SK-N-SH (cell line): ENCODE measurements at regions not wholly inside any gene's neighbourhood (a gene's known extent, or its start where the extent isn't known, plus 50 kb on each side); places are given as distances from the start of the nearest gene placed in this dataset.

ENCODE experiments used
- CTCF ChIA-PET: fragments of 300-600, 350-600 bp; formaldehyde crosslinking; extraction: SDS; loops from one replicate; lab custom pipeline; 2021; lab: Yijun Ruan, JAX
- POLR2A ChIA-PET: fragments of 350-600 bp; sonication (Branson Sonifier 250); formaldehyde crosslinking; extraction: SDS; loops from one replicate; lab custom pipeline; 2020; ENCODE audit warnings: antibody characterized with exemption, inconsistent platforms; lab: Yijun Ruan, JAX
- DNase-seq: peaks from one replicate; pipeline ENCODE4 v3.0.0; 2012
- H2AFZ ChIP-seq: fragments of 200-600 bp; sonication (generic); 2 replicates; pipeline ENCODE4 v1.8.1; 2016; ENCODE audit warnings: antibody characterized with exemption, mild to moderate bottlenecking, low read depth
- H3F3A ChIP-seq: fragments of 200-600 bp; sonication (generic); replicated peaks from 2 replicates; pipeline ENCODE3; 2016; ENCODE audit warnings: antibody characterized with exemption, mild to moderate bottlenecking; ENCODE audit not compliant: insufficient read depth
- H3K27ac ChIP-seq, 2 experiments: fragments of 200-500 bp in 1 of 2; fragments of 200-600 bp in 1 of 2; sonication (Bioruptor generic) in 1 of 2; sonication (generic), shearing (Covaris generic) in 1 of 2; 2 replicates each; pipeline versions ENCODE4 v1.5.1 to v1.6.1; 2014 to 2016; ENCODE audit warnings: low read depth in 2 of 2, inconsistent platforms in 1 of 2, low read length in 1 of 2, mild to moderate bottlenecking in 1 of 2, mixed read lengths in 1 of 2
- H3K27me3 ChIP-seq: fragments of 200-600 bp; sonication (generic), shearing (Covaris generic); 2 replicates; pipeline ENCODE4 v1.6.1; 2016; ENCODE audit warnings: mixed run types; ENCODE audit not compliant: insufficient read depth
- H3K36me3 ChIP-seq, 2 experiments: fragments of 200-500 bp in 1 of 2; fragments of 200-600 bp in 1 of 2; sonication (Bioruptor generic) in 1 of 2; sonication (generic) in 1 of 2; replicated peaks in 1 of 2; 2 replicates each; pipeline versions ENCODE3 to v1.5.1; 2014 to 2016; ENCODE audit warnings: low read length in 1 of 2, mild to moderate bottlenecking in 1 of 2; ENCODE audit not compliant: insufficient read depth in 2 of 2, control insufficient read depth in 1 of 2
- H3K4me1 ChIP-seq, 2 experiments: fragments of 200-500 bp in 1 of 2; fragments of 200-600 bp in 1 of 2; sonication (Bioruptor generic) in 1 of 2; sonication (generic), shearing (Covaris generic) in 1 of 2; 2 replicates each; pipeline versions ENCODE4 v1.5.1 to v1.6.1; 2014 to 2016; ENCODE audit warnings: low read depth in 1 of 2, low read length in 1 of 2, mixed run types in 1 of 2; ENCODE audit not compliant: insufficient read depth in 2 of 2, control insufficient read depth in 1 of 2
- H3K4me2 ChIP-seq: fragments of 200-600 bp; sonication (generic), shearing (Covaris generic); 2 replicates; pipeline ENCODE4 v1.6.1; 2017; ENCODE audit warnings: mixed run types
- H3K4me3 ChIP-seq, 2 experiments: fragments of 200-500 bp in 1 of 2; fragments of 200-600 bp in 1 of 2; sonication (Bioruptor generic) in 1 of 2; sonication (generic), shearing (Covaris generic) in 1 of 2; 2 replicates each; pipeline versions ENCODE4 v1.5.1 to v1.8.1; 2014 to 2016; ENCODE audit warnings: low read depth in 2 of 2, inconsistent platforms in 1 of 2, low read length in 1 of 2, mild to moderate bottlenecking in 1 of 2, mixed read lengths in 1 of 2, moderate library complexity in 1 of 2
- H3K79me2 ChIP-seq: fragments of 200-600 bp; sonication (generic); 2 replicates; pipeline ENCODE4 v1.8.1; 2017; ENCODE audit warnings: mild to moderate bottlenecking; ENCODE audit not compliant: insufficient read depth
- H3K9ac ChIP-seq: fragments of 200-600 bp; sonication (generic); 2 replicates; pipeline ENCODE4 v1.6.1; 2017; ENCODE audit warnings: mixed run types
- H3K9me2 ChIP-seq: fragments of 200-600 bp; sonication (generic); 2 replicates; pipeline ENCODE4 v1.6.1; 2017; ENCODE audit warnings: mixed run types
- H3K9me3 ChIP-seq: fragments of 200-600 bp; sonication (generic); 2 replicates; pipeline ENCODE4 v1.6.1; 2017; ENCODE audit warnings: mixed run types, mild to moderate bottlenecking, moderate library complexity
- H4K20me1 ChIP-seq: fragments of 200-600 bp; sonication (generic); 2 replicates; pipeline ENCODE4 v1.6.1; 2017; ENCODE audit warnings: mild to moderate bottlenecking, mixed run types; ENCODE audit not compliant: insufficient read depth
- CHD2 ChIP-seq: fragments of 150-350 bp; IDR thresholded peaks from 2 replicates; pipeline ENCODE4 v1.6.1; 2018; ENCODE audit warnings: low read length; ENCODE audit not compliant: partially characterized antibody
- ELF1 ChIP-seq: IDR thresholded peaks from 2 replicates; pipeline ENCODE4 v1.4.0; 2012
- FOSL2 ChIP-seq: IDR thresholded peaks from 2 replicates; pipeline ENCODE4 v1.4.0; 2012; ENCODE audit warnings: low read depth, mild to moderate bottlenecking, moderate library complexity, borderline replicate concordance
- FOXM1 ChIP-seq: IDR thresholded peaks from 2 replicates; pipeline ENCODE4 v1.4.0; 2012; ENCODE audit warnings: low read depth, mild to moderate bottlenecking
- GABPA ChIP-seq: IDR thresholded peaks from 2 replicates; pipeline ENCODE4 v1.4.0; 2012; ENCODE audit warnings: low read depth, mild to moderate bottlenecking
- GATA2 ChIP-seq: sonication (generic); formaldehyde crosslinking; IDR thresholded peaks from 2 replicates; pipeline ENCODE4 v1.5.0; 2020; ENCODE audit warnings: mild to moderate bottlenecking, missing genetic modification reagents
- MEF2A ChIP-seq: IDR thresholded peaks from 2 replicates; pipeline ENCODE4 v1.4.0; 2012; ENCODE audit warnings: low read depth, borderline replicate concordance
- MXI1 ChIP-seq: IDR thresholded peaks from 2 replicates; pipeline ENCODE4 v1.6.1; 2012; ENCODE audit warnings: mild to moderate bottlenecking, low read depth, low read length, improper control_type of control experiment
- NRF1 ChIP-seq: IDR thresholded peaks from 2 replicates; pipeline ENCODE4 v1.6.1; 2012; ENCODE audit warnings: low read depth, mild to moderate bottlenecking, low read length
- RCOR1 ChIP-seq: fragments of 150-350 bp; IDR thresholded peaks from 2 replicates; pipeline ENCODE4 v1.6.1; 2017; ENCODE audit warnings: antibody characterized with exemption, low read length
- RXRA ChIP-seq: IDR thresholded peaks from 2 replicates; pipeline ENCODE4 v1.4.0; 2012; ENCODE audit warnings: low read depth, mild to moderate bottlenecking, borderline replicate concordance
- SIN3A ChIP-seq: IDR thresholded peaks from 2 replicates; pipeline ENCODE4 v1.6.1; 2012; ENCODE audit warnings: low read depth, mild to moderate bottlenecking, low read length, moderate library complexity, borderline replicate concordance
- TEAD4 ChIP-seq: IDR thresholded peaks from 2 replicates; pipeline ENCODE4 v1.4.0; 2012; ENCODE audit warnings: mild to moderate bottlenecking, borderline replicate concordance; ENCODE audit not compliant: insufficient read depth
- WGBS: methylation state at CpG from one replicate; pipeline ENCODE4 v1.1.6; 2017; ENCODE audit warnings: low lambda C conversion rate; 5-methylcytosine and 5-hydroxymethylcytosine counted together
- TF ChIP-seq, protein P1 (sequence below): IDR thresholded peaks from 2 replicates; pipeline ENCODE4 v1.6.1; 2012; ENCODE audit warnings: mild to moderate bottlenecking, low read depth, low read length, moderate library complexity
- TF ChIP-seq, protein P2 (sequence below): IDR thresholded peaks from 2 replicates; pipeline ENCODE4 v1.4.0; 2012; ENCODE audit warnings: low read depth, borderline replicate concordance
- TF ChIP-seq, protein P3 (sequence below): IDR thresholded peaks from 2 replicates; pipeline ENCODE4 v1.4.0; 2012; ENCODE audit warnings: low read depth

DNA sequence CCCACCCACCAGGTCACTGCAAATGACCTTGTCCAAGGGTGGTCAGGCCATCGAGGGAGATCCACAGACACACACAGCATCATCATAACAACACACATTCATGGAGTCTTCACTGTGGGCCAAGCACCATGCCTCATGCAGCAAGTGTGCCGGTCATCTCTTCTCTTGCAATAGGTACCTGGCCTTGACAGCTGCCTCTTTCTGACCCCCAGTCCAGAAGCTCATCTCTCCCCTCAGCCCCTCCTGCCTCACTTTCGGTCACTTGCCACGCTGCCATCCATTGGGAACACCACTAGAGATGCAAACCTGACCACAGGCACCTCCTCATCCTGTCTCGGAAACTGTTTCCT, 75.9 kb downstream of the OAT start:
- no peaks in the 10 kb centered on the region; a peak in 1 of 4 replicates for H3K4me1 ChIP-seq
- no peaks in the 10 kb centered on the region for H3K9me2 ChIP-seq
- no peak overlapping the region for H3K4me2 ChIP-seq
- H4K20me1 ChIP-seq, result no peaks in the 10 kb centered on the region
- no peaks in the 10 kb centered on the region for H3K27me3 ChIP-seq
- ChIA-PET POLR2A (no interaction called here), CTCF (interaction anchor here (0.9 kb wide), 1 partner anchor 12 kb away, joined by 3 read pairs; no protein-coding TSS in a partner anchor)
- H3K9me3 ChIP-seq, result no peaks in the 10 kb centered on the region
- H3F3A ChIP-seq, result no peaks in the 10 kb centered on the region
- WGBS, result 44% methylated on average over 5 of the region's 5 CpGs
- no peaks in the 10 kb centered on the region for H3K79me2 ChIP-seq
- H3K36me3 ChIP-seq, result no peaks in the 10 kb centered on the region
- no peak overlapping the region for H2AFZ ChIP-seq
- TF ChIP-seq RCOR1, result no peak
- no peak for TF ChIP-seq CHD2
- TF ChIP-seq GABPA, result no peak
- no peak for TF ChIP-seq MEF2A
- TF ChIP-seq RXRA, result no peak
- TF ChIP-seq, protein P1, sequence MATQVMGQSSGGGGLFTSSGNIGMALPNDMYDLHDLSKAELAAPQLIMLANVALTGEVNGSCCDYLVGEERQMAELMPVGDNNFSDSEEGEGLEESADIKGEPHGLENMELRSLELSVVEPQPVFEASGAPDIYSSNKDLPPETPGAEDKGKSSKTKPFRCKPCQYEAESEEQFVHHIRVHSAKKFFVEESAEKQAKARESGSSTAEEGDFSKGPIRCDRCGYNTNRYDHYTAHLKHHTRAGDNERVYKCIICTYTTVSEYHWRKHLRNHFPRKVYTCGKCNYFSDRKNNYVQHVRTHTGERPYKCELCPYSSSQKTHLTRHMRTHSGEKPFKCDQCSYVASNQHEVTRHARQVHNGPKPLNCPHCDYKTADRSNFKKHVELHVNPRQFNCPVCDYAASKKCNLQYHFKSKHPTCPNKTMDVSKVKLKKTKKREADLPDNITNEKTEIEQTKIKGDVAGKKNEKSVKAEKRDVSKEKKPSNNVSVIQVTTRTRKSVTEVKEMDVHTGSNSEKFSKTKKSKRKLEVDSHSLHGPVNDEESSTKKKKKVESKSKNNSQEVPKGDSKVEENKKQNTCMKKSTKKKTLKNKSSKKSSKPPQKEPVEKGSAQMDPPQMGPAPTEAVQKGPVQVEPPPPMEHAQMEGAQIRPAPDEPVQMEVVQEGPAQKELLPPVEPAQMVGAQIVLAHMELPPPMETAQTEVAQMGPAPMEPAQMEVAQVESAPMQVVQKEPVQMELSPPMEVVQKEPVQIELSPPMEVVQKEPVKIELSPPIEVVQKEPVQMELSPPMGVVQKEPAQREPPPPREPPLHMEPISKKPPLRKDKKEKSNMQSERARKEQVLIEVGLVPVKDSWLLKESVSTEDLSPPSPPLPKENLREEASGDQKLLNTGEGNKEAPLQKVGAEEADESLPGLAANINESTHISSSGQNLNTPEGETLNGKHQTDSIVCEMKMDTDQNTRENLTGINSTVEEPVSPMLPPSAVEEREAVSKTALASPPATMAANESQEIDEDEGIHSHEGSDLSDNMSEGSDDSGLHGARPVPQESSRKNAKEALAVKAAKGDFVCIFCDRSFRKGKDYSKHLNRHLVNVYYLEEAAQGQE, result no peak
- TF ChIP-seq, protein P2, sequence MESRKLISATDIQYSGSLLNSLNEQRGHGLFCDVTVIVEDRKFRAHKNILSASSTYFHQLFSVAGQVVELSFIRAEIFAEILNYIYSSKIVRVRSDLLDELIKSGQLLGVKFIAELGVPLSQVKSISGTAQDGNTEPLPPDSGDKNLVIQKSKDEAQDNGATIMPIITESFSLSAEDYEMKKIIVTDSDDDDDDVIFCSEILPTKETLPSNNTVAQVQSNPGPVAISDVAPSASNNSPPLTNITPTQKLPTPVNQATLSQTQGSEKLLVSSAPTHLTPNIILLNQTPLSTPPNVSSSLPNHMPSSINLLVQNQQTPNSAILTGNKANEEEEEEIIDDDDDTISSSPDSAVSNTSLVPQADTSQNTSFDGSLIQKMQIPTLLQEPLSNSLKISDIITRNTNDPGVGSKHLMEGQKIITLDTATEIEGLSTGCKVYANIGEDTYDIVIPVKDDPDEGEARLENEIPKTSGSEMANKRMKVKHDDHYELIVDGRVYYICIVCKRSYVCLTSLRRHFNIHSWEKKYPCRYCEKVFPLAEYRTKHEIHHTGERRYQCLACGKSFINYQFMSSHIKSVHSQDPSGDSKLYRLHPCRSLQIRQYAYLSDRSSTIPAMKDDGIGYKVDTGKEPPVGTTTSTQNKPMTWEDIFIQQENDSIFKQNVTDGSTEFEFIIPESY, result no peak
- TF ChIP-seq TEAD4, result no peak
- no peak for TF ChIP-seq FOSL2
- TF ChIP-seq, protein P3, sequence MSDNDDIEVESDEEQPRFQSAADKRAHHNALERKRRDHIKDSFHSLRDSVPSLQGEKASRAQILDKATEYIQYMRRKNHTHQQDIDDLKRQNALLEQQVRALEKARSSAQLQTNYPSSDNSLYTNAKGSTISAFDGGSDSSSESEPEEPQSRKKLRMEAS, result no peak
- no peak for TF ChIP-seq NRF1
- no peak for TF ChIP-seq FOXM1
- TF ChIP-seq ELF1, result no peak
- TF ChIP-seq MXI1, result no peak
- no peak for TF ChIP-seq SIN3A
- TF ChIP-seq GATA2 (CRISPR knock-in tag), result no peak
- no peak overlapping the region for H3K27ac ChIP-seq
- no peak for DNase-seq
- no peak overlapping the region for H3K9ac ChIP-seq
- no peak overlapping the region for H3K4me3 ChIP-seq
